Naive thymus-derived CD4-positive, alpha-beta T cell (primary cell): ENCODE measurements at regions not wholly inside any gene's neighbourhood (a gene's known extent, or its start where the extent isn't known, plus 50 kb on each side); places are given as distances from the start of the nearest gene placed in this dataset.

ENCODE experiments used
- ATAC-seq: fragments of 150-1000 bp; cut with Tn5 transposase; 2 replicates; pipeline ENCODE4 v1.10.0; 2021; ENCODE audit warnings: mild to moderate bottlenecking, moderate library complexity
- CTCF ChIA-PET: fragments of 350-600 bp; sonication (Branson Sonifier 250); formaldehyde crosslinking; loops from one replicate; lab custom pipeline; 2021; ENCODE audit warnings: antibody characterized with exemption; lab: Charles Lee
- POLR2A ChIA-PET: fragments of 350-600 bp; sonication (Branson Sonifier 250); formaldehyde crosslinking; loops from one replicate; lab custom pipeline; 2021; ENCODE audit warnings: antibody characterized with exemption, inconsistent platforms; lab: Charles Lee
- DNase-seq, 9 donors: peaks; one replicate each; pipeline versions ENCODE4 v3.0.0 to v3.0.0-alpha.2; 2020 to 2022; ENCODE audit warnings: mixed read lengths in 1 of 9
- H3K27ac ChIP-seq: one replicate; pipeline ENCODE4 v1.7.0; 2013; ENCODE audit warnings: mild to moderate bottlenecking, low read depth, low read length, moderate library complexity
- H3K27me3 ChIP-seq, 2 donors: one replicate each; pipeline ENCODE4 v1.7.0; 2013; ENCODE audit warnings: low read length in 2 of 2, mild to moderate bottlenecking in 2 of 2, moderate library complexity in 2 of 2; ENCODE audit not compliant: control insufficient read depth in 2 of 2, insufficient read depth in 2 of 2
- H3K36me3 ChIP-seq, 3 experiments: 1 replicate in 2 of 3; 2 replicates in 1 of 3; pipeline ENCODE4 v1.7.0; 2013; ENCODE audit warnings: low read length in 3 of 3, mild to moderate bottlenecking in 3 of 3, moderate library complexity in 1 of 3; ENCODE audit not compliant: insufficient read depth in 3 of 3, control insufficient read depth in 2 of 3
- H3K4me1 ChIP-seq, 2 donors: one replicate each; pipeline ENCODE4 v1.7.0; 2013; ENCODE audit warnings: low read length in 2 of 2, mild to moderate bottlenecking in 2 of 2, moderate library complexity in 1 of 2; ENCODE audit not compliant: control insufficient read depth in 2 of 2, insufficient read depth in 2 of 2
- H3K4me3 ChIP-seq: 2 replicates; pipeline ENCODE4 v1.7.0; 2013; ENCODE audit warnings: mild to moderate bottlenecking, low read length
- H3K9me3 ChIP-seq, 3 experiments: 1 replicate in 2 of 3; 2 replicates in 1 of 3; pipeline ENCODE4 v1.7.0; 2013; ENCODE audit warnings: low read length in 3 of 3; ENCODE audit not compliant: control insufficient read depth in 2 of 3
- H3K27ac Mint-ChIP-seq, 9 donors: one replicate each; pipeline ENCODE4 v1.8.0; 2020 to 2022; ENCODE audit warnings: mixed read lengths in 9 of 9, mild to moderate bottlenecking in 8 of 9, moderate library complexity in 5 of 9, inconsistent platforms in 2 of 9
- H3K27me3 Mint-ChIP-seq, 5 donors: one replicate each; pipeline ENCODE4 v1.8.0; 2021 to 2022; ENCODE audit warnings: mixed read lengths in 5 of 5, mild to moderate bottlenecking in 1 of 5
- H3K36me3 Mint-ChIP-seq, 5 donors: one replicate each; pipeline ENCODE4 v1.8.0; 2020 to 2022; ENCODE audit warnings: mixed read lengths in 5 of 5, mild to moderate bottlenecking in 3 of 5, inconsistent platforms in 1 of 5
- H3K4me1 Mint-ChIP-seq, 7 donors: one replicate each; pipeline ENCODE4 v1.8.0; 2020 to 2022; ENCODE audit warnings: mixed read lengths in 7 of 7, mild to moderate bottlenecking in 3 of 7, inconsistent platforms in 1 of 7
- H3K4me3 Mint-ChIP-seq, 10 donors: one replicate each; pipeline ENCODE4 v1.8.0; 2020 to 2022; ENCODE audit warnings: mild to moderate bottlenecking in 10 of 10, mixed read lengths in 10 of 10, moderate library complexity in 6 of 10, inconsistent platforms in 2 of 10
- H3K9me3 Mint-ChIP-seq, 11 donors: one replicate each; pipeline ENCODE4 v1.8.0; 2020 to 2022; ENCODE audit warnings: mixed read lengths in 11 of 11, mild to moderate bottlenecking in 4 of 11, inconsistent platforms in 1 of 11, moderate library complexity in 1 of 11
- intact Hi-C, 2 donors: fragments of 100-400 bp; cut with micrococcal nuclease; formaldehyde crosslinking; loops; one replicate each; pipeline ENCODE4 v1.15.1; 2023

DNA sequence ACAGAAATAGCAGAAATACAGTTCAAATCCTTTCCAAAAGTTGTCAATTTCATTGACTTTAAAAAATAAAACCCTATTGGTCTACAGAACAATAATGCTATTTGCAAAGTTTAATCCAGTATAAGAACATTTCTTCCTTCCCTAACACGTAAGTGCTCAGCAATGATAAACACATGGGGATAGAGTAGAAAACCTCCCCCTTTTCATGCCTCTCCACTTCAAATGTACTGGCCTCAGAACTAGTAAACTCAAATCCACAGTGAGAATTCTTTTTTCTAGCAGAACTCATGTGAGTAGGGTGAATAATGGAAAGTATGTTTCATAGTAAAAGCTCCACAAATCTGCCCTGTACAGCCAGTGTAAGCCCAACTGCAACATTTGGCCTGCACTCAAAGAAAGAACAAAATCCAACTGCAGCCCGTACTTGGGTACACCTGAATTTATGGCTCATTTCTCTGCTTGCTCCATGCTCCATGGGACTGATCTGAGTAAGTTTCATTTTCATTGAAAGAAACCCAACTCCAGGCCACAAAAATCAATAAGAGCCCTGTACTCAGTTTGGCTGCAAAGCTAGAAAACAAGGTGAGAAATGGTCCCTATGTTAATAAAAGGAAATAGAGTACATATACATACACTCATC is 115.0 kb upstream of the RMDN2 start:
- peaks cover 0 to 6% (median 0%) of the 10 kb centered on the region in 7 donors for H3K4me1 Mint-ChIP-seq
- intact Hi-C loops = loop anchor here in 1 of 2 donors (1.0 kb wide), 1 partner anchor 396 kb away; no protein-coding TSS in a partner anchor
- Histone ChIP-seq H3K27ac (no peak overlapping the region), H3K9me3 (no peaks in the 10 kb centered on the region), H3K36me3 (no peaks in the 10 kb centered on the region), H3K4me3 (no peak overlapping the region), H3K27me3 (no peaks in the 10 kb centered on the region), H3K4me1 (no peaks in the 10 kb centered on the region)
- H3K27ac Mint-ChIP-seq = no peak overlapping the region
- no peak for ATAC-seq
- DNase-seq = no peak
- POLR2A ChIA-PET = no interaction called here
- H3K4me3 Mint-ChIP-seq = no peak overlapping the region
- H3K27me3 Mint-ChIP-seq = peaks cover 0 to 11% (median 5%) of the 10 kb centered on the region in 5 donors
- H3K36me3 Mint-ChIP-seq = no peaks in the 10 kb centered on the region
- CTCF ChIA-PET = interaction anchor here (0.6 to 0.7 kb wide), 2 partner anchors 43 to 126 kb away, joined by 3 read pairs; no protein-coding TSS in a partner anchor
- H3K9me3 Mint-ChIP-seq = peaks cover 0 to 12% (median 3%) of the 10 kb centered on the region in 11 donors

DNA sequence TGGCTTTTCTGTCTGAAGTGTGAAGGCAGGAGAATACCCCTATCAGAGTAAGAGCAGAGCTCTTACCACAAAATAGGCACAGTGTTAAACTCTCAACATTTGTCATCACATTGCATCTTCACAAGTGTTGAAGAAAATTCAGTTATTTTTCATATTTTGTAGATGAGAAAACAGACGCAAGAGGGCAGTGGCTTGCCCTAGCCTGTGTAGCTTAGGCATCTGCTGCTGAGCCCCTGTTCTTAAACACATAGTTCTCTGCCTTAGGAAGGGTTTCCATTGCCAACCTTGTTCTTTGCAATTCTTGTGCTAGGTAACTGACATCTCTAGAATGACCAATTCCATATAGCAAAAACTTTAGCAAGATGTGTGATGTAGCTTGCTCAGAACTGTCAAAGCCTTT is 112.7 kb upstream of the RMDN2 start:
- CTCF ChIA-PET = no interaction called here
- POLR2A ChIA-PET = no interaction called here
- H3K4me1 ChIP-seq = no peaks in the 10 kb centered on the region
- no peak for DNase-seq
- Mint-ChIP-seq H3K27me3 (peaks cover 0 to 3% (median 0%) of the 10 kb centered on the region in 5 donors), H3K4me1 (peaks cover 0 to 6% (median 0%) of the 10 kb centered on the region in 7 donors), H3K27ac (no peak overlapping the region), H3K9me3 (peaks cover 0 to 8% (median 1%) of the 10 kb centered on the region in 11 donors), H3K36me3 (no peaks in the 10 kb centered on the region), H3K4me3 (no peak overlapping the region)
- H3K27me3 ChIP-seq = no peaks in the 10 kb centered on the region
- no peaks in the 10 kb centered on the region for H3K36me3 ChIP-seq
- no peaks in the 10 kb centered on the region for H3K9me3 ChIP-seq
- ATAC-seq = no peak
- no peak overlapping the region for H3K4me3 ChIP-seq
- intact Hi-C loops = no loop called here
- H3K27ac ChIP-seq = no peak overlapping the region

DNA sequence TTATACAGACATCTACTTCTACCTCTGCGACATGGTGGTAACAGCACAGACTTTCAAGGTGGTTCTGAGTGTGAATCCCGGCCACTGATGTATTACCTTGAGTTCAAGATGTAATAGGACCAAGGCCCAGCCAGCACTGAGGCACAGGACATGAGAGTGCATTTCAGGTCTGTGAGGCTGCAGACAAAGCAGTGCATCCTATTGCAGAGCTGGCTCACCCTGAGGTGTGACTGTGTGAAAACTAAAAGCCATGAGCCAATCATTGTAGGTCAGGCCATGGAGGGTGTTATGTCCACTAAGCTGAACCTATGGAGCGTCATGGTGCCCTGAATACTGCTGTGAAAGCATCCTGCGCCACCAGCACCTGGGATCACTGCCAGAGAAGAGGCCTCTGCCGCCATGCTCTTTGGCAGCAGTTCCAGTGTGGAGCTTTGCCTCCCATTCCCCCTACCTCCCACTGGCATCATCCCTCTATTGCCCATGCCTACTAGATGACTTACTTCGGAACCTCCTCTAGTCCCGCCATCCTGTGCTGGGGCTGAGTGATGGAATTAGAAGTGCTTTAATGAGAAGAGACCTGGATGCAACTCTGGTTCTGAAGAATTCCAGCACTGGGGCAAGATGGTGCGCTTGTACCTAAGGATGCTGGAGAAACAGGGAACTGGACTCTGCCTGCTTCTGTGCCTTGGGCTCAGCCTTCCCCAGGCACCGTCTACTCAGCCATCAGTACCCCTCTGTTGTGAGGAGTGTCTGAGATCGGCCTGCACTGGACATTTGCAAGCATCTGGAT is 112.0 kb upstream of the RMDN2 start:
- Mint-ChIP-seq H3K36me3 (no peaks in the 10 kb centered on the region), H3K9me3 (peaks cover 0 to 8% (median 0%) of the 10 kb centered on the region in 11 donors), H3K27me3 (no peaks in the 10 kb centered on the region), H3K4me3 (no peak overlapping the region), H3K4me1 (peaks cover 0 to 6% (median 0%) of the 10 kb centered on the region in 7 donors), H3K27ac (no peak overlapping the region)
- DNase-seq (no peak), ATAC-seq (no peak)
- Histone ChIP-seq H3K36me3 (no peaks in the 10 kb centered on the region), H3K27ac (no peak overlapping the region), H3K27me3 (no peaks in the 10 kb centered on the region), H3K4me3 (no peak overlapping the region), H3K4me1 (no peaks in the 10 kb centered on the region), H3K9me3 (no peaks in the 10 kb centered on the region)
- CTCF ChIA-PET = no interaction called here
- intact Hi-C loops = no loop called here
- POLR2A ChIA-PET = no interaction called here

DNA sequence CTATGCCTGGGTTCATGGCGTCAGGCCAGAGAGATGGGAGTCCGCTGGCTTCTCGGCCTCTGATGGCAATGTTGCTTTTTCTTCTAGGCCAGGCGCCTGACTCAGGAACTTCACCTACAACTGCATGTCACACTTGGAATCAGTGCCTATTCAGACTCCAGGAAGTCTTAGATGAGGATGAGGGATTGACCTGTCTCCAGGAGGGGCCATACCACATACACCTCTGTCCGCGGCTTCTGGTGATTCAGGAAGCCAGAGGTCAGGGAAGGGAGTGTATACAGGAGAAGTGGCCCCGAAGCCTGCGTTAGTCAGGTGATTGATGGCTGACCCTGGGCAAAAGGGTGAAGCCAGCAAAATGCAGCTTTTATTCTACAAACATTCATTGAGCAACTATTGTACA is 109.1 kb upstream of the RMDN2 start:
- ChIA-PET CTCF (no interaction called here), POLR2A (no interaction called here)
- H3K4me3 ChIP-seq = no peak overlapping the region
- Mint-ChIP-seq H3K27ac (no peak overlapping the region), H3K36me3 (peaks cover 0 to 3% (median 0%) of the 10 kb centered on the region in 5 donors), H3K4me1 (peaks cover 0 to 2% (median 0%) of the 10 kb centered on the region in 7 donors), H3K27me3 (no peaks in the 10 kb centered on the region), H3K4me3 (no peak overlapping the region), H3K9me3 (peaks cover 0 to 8% (median 0%) of the 10 kb centered on the region in 11 donors)
- no peaks in the 10 kb centered on the region for H3K27me3 ChIP-seq
- intact Hi-C loops = no loop called here
- H3K36me3 ChIP-seq = no peaks in the 10 kb centered on the region
- H3K27ac ChIP-seq = no peak overlapping the region
- ATAC-seq (no peak), DNase-seq (no peak)
- H3K9me3 ChIP-seq = no peaks in the 10 kb centered on the region
- H3K4me1 ChIP-seq = no peaks in the 10 kb centered on the region

DNA sequence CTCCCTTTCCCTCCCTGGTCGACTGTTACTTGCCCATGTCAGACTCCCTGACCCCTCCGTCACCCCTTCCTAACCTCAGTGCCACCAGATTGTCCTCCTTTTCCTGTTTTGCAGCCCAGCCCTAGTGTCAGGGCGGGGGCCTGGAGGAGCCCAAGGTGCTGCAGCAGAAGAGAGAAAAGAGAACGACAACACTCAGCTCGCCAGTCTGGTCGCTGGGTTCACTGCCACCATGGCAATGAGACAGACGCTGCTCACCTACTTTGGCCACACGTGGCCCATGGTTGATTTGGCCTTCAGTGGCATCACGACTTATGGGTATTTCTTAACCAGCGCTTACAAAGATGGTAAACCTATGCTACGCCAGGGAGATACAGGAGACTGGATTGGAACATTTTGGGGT is 108.4 kb upstream of the RMDN2 start:
- H3K9me3 Mint-ChIP-seq = peaks cover 0 to 9% (median 0%) of the 10 kb centered on the region in 11 donors
- Histone ChIP-seq H3K4me3 (no peak overlapping the region), H3K9me3 (no peaks in the 10 kb centered on the region), H3K36me3 (no peaks in the 10 kb centered on the region), H3K4me1 (no peaks in the 10 kb centered on the region), H3K27me3 (no peaks in the 10 kb centered on the region), H3K27ac (no peak overlapping the region)
- no peak overlapping the region for H3K4me3 Mint-ChIP-seq
- intact Hi-C loops = no loop called here
- ChIA-PET CTCF (no interaction called here), POLR2A (no interaction called here)
- H3K27me3 Mint-ChIP-seq = no peaks in the 10 kb centered on the region
- H3K36me3 Mint-ChIP-seq = peaks cover 0 to 3% (median 0%) of the 10 kb centered on the region in 5 donors
- DNase-seq (no peak), ATAC-seq (no peak)
- peaks cover 0 to 2% (median 0%) of the 10 kb centered on the region in 7 donors for H3K4me1 Mint-ChIP-seq
- H3K27ac Mint-ChIP-seq = no peak overlapping the region

DNA sequence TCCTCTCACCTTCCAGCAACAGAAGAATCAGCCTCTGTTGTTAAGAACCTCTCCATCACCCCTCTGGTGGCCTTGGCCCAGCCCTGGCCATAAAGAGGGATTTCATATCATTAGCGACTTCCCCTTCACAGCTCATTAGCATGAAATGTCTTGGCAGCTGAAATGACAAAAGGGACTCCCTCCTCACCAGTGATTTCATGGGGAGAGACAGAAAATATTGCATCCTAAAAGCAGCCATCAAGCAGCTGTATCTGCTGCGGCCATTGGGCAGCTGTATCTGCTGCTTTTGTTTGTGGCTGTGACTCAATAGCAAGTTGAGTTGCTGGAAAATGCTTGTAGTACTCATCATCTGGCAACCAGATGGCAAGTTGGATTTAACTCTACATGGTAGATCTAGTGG is 105.9 kb upstream of the RMDN2 start:
- H3K27ac Mint-ChIP-seq = no peak overlapping the region
- no peaks in the 10 kb centered on the region for H3K27me3 ChIP-seq
- no peak overlapping the region for H3K4me3 ChIP-seq
- ATAC-seq (no peak), DNase-seq (no peak)
- intact Hi-C loops = no loop called here
- CTCF ChIA-PET = no interaction called here
- no peak overlapping the region for H3K4me3 Mint-ChIP-seq
- no peak overlapping the region for H3K27ac ChIP-seq
- no peaks in the 10 kb centered on the region for H3K36me3 ChIP-seq
- H3K9me3 ChIP-seq = no peaks in the 10 kb centered on the region
- H3K27me3 Mint-ChIP-seq = no peaks in the 10 kb centered on the region
- peaks cover 0 to 4% of the 10 kb centered on the region in 2 donors for H3K4me1 ChIP-seq
- peaks cover 0 to 13% (median 5%) of the 10 kb centered on the region in 7 donors for H3K4me1 Mint-ChIP-seq
- POLR2A ChIA-PET = interaction anchor here (0.5 kb wide), 1 partner anchor 250 kb away, joined by 3 read pairs; no protein-coding TSS in a partner anchor
- peaks cover 0 to 3% (median 0%) of the 10 kb centered on the region in 5 donors for H3K36me3 Mint-ChIP-seq
- H3K9me3 Mint-ChIP-seq = peaks cover 0 to 9% (median 0%) of the 10 kb centered on the region in 11 donors
